ENCODE measurements at regions not wholly inside any gene's neighbourhood (a gene's known extent, or its start where the extent isn't known, plus 50 kb on each side); places are given as distances from the start of the nearest gene placed in this dataset.

DNA sequence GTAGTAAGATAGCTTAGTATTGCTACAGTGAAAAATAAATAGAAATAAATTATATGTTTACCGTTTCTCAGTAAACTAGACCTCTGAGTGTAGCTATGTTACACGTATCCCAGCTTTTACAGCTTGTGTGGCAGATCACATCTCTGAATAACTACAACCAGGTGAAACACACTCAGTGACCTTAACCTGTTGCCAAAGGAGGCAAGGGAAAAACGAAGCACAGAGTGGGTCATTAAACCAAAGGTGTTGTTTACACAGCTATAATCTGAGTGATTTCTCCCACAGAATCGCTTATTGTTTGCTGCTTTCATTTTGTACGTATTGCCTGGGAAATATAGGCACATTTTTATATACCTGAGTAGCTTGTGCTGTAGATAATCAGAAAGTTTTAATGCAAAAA lies 688.2 kb upstream of the KIF2B start:
- TF ChIP-seq EZH2 (IDR thresholded peaks at IDR 0.05; ENCODE audit: low read depth): no peak
- TF ChIP-seq, protein P1, sequence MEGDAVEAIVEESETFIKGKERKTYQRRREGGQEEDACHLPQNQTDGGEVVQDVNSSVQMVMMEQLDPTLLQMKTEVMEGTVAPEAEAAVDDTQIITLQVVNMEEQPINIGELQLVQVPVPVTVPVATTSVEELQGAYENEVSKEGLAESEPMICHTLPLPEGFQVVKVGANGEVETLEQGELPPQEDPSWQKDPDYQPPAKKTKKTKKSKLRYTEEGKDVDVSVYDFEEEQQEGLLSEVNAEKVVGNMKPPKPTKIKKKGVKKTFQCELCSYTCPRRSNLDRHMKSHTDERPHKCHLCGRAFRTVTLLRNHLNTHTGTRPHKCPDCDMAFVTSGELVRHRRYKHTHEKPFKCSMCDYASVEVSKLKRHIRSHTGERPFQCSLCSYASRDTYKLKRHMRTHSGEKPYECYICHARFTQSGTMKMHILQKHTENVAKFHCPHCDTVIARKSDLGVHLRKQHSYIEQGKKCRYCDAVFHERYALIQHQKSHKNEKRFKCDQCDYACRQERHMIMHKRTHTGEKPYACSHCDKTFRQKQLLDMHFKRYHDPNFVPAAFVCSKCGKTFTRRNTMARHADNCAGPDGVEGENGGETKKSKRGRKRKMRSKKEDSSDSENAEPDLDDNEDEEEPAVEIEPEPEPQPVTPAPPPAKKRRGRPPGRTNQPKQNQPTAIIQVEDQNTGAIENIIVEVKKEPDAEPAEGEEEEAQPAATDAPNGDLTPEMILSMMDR (conservative IDR thresholded peaks at IDR 0.05): no peak
